Neural progenitor cell (in vitro differentiated cells): ENCODE measurements at regions not wholly inside any gene's neighbourhood (a gene's known extent, or its start where the extent isn't known, plus 50 kb on each side); places are given as distances from the start of the nearest gene placed in this dataset.

Source experiments
- EZH2 ChIP-seq: fragments of 200-600 bp; sonication (generic); IDR thresholded peaks from 2 replicates; pipeline ENCODE4 v1.6.1; 2017; ENCODE audit warnings: antibody characterized with exemption, mild to moderate bottlenecking, moderate library complexity
- TF ChIP-seq, protein P1 (sequence below): fragments of 200-600 bp; sonication (generic); IDR thresholded peaks from 2 replicates; pipeline ENCODE4 v1.5.1; 2017; ENCODE audit warnings: antibody characterized with exemption, mild to moderate bottlenecking

DNA sequence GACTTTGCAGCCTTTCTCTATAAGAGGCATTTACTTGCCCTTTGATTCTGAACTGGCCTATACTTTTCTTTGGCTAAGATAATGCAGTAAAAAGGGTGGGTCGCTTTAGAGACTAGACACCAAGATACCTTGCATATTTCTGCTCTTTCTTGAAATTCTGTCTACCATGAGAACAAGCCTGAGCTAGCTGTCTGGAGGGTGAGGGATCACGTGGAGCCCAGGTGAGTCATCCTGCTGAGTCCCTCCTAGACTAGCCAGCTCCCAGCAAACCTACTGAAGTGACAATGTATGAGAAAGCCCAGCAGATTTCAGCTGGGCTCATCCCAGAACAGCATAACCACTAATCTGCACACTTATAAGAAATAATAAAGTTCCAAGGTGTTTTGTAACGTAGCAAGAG lies 408.0 kb upstream of the KAZN start:
- TF ChIP-seq, protein P1, sequence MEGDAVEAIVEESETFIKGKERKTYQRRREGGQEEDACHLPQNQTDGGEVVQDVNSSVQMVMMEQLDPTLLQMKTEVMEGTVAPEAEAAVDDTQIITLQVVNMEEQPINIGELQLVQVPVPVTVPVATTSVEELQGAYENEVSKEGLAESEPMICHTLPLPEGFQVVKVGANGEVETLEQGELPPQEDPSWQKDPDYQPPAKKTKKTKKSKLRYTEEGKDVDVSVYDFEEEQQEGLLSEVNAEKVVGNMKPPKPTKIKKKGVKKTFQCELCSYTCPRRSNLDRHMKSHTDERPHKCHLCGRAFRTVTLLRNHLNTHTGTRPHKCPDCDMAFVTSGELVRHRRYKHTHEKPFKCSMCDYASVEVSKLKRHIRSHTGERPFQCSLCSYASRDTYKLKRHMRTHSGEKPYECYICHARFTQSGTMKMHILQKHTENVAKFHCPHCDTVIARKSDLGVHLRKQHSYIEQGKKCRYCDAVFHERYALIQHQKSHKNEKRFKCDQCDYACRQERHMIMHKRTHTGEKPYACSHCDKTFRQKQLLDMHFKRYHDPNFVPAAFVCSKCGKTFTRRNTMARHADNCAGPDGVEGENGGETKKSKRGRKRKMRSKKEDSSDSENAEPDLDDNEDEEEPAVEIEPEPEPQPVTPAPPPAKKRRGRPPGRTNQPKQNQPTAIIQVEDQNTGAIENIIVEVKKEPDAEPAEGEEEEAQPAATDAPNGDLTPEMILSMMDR = no peak
- no peak for TF ChIP-seq EZH2
